ENCODE measurements at regions not wholly inside any gene's neighbourhood (a gene's known extent, or its start where the extent isn't known, plus 50 kb on each side); places are given as distances from the start of the nearest gene placed in this dataset.
"Not testable (repeated sequence)": the region's sequence is repeated elsewhere in the genome, so short reads cannot be mapped to it uniquely, and the experiment has no call there.

DNA sequence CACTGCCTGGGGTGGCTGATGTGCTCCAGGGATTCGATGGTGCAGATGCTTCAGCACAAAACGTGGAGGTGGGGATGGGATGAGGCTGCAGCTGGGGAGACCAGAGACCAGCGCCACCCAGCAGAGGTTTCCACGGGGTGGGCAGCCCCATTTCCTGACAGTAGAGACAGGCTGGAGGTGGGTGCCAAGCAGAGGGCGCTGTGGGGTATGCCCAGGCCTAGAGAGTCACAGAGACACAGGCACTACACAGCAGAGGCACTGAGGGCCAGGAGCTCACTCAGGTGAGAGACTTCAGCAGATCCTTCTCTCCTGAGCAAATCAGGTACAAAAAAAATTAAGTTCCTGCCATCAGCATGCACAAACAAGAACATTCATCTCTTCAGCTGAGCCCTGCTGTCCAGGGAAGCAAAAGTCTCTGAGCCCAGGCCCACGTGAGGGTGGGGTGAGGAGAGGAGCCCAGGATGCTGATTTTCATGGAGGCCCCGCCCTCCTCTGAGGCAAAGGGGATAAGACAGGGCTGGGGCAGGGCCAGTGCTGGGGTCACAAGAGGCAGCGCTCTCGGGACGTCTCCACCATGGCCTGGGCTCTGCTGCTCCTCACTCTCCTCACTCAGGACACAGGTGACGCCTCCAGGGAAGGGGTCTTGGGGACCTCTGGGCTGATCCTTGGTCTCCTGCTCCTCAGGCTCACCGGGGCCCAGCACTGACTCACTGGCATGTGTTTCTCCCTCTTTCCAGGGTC lies 53.1 kb downstream of the GGTLC2 start:
- DNase-seq (ENCODE audit: low spot score in 2 of 2): no peak
- peaks cover 10% of the 10 kb centered on the region for H3K27me3 ChIP-seq
- 62% methylated on average over 3 of the region's 12 CpGs for WGBS
- TF ChIP-seq EP300 (IDR thresholded peaks at IDR 0.05): no peak
- TF ChIP-seq POLR2AphosphoS5 (IDR thresholded peaks at IDR 0.05): no peak
- TF ChIP-seq, protein P1, sequence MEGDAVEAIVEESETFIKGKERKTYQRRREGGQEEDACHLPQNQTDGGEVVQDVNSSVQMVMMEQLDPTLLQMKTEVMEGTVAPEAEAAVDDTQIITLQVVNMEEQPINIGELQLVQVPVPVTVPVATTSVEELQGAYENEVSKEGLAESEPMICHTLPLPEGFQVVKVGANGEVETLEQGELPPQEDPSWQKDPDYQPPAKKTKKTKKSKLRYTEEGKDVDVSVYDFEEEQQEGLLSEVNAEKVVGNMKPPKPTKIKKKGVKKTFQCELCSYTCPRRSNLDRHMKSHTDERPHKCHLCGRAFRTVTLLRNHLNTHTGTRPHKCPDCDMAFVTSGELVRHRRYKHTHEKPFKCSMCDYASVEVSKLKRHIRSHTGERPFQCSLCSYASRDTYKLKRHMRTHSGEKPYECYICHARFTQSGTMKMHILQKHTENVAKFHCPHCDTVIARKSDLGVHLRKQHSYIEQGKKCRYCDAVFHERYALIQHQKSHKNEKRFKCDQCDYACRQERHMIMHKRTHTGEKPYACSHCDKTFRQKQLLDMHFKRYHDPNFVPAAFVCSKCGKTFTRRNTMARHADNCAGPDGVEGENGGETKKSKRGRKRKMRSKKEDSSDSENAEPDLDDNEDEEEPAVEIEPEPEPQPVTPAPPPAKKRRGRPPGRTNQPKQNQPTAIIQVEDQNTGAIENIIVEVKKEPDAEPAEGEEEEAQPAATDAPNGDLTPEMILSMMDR (IDR thresholded peaks at IDR 0.05): no peak
- no peak for TF ChIP-seq POLR2A (IDR thresholded peaks at IDR 0.05)
- H3K4me3 ChIP-seq: no peak overlapping the region
- no peaks in the 10 kb centered on the region for H3K9me3 ChIP-seq
- peaks cover 3% of the 10 kb centered on the region for H3K4me1 ChIP-seq
- no peaks in the 10 kb centered on the region for H3K36me3 ChIP-seq
- no peak overlapping the region for H3K27ac ChIP-seq

DNA sequence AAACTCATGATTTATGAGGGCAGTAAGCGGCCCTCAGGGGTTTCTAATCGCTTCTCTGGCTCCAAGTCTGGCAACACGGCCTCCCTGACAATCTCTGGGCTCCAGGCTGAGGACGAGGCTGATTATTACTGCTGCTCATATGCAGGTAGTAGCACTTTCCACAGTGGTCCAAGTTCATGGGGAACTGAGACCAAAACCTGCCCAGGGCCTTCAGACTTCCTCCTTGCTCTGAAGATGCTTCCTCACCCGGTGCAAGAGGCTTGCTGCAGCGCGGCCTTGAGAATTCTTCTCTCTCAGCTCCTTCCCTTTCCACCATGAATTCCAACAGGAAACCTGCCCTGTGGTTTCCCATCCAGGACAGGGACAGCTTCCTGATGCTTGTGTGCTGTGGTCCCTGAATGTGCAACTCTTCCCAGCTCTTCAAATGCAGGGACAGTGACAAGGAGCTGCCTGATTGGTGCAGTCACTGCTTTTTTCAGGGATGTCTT lies 53.9 kb downstream of the GGTLC2 start:
- TF ChIP-seq POLR2AphosphoS5 (IDR thresholded peaks at IDR 0.05): no peak
- TF ChIP-seq, protein P1 (IDR thresholded peaks at IDR 0.05): no peak
- TF ChIP-seq EP300 (IDR thresholded peaks at IDR 0.05): no peak
- TF ChIP-seq POLR2A (IDR thresholded peaks at IDR 0.05): no peak
- Histone ChIP-seq H3K4me1 (no peaks in the 10 kb centered on the region), H3K36me3 (no peaks in the 10 kb centered on the region), H3K9me3 (no peaks in the 10 kb centered on the region), H3K27ac (no peak overlapping the region), H3K4me3 (no peak overlapping the region), H3K27me3 (peaks cover 10% of the 10 kb centered on the region)
- WGBS: 75% methylated on average over 7 of the region's 7 CpGs
- DNase-seq (ENCODE audit: low spot score in 2 of 2): peak in 1 of 2 donors; percentile 49

DNA sequence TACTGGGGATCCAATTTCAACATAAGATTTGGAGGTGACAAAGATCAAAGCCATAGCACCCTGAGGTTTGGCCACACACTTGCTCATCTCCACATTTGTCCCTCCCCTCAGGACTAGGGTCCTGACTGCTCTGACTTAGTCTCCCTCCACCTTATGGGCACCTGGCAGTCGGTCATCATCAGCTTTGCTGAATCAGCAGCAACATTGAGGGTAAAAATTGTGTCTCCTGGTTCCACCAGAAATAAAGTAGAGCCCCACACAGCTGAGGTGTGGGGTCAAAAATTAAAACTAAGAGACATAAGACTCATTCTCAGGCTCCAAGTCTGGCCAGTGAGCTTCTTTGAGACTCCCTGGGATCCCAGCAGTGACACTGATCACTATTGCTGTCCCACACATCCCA lies 56.2 kb downstream of the GGTLC2 start:
- Histone ChIP-seq H3K9me3 (no peaks in the 10 kb centered on the region), H3K27ac (no peak overlapping the region), H3K27me3 (peaks cover 10% of the 10 kb centered on the region), H3K4me3 (no peak overlapping the region), H3K4me1 (no peaks in the 10 kb centered on the region), H3K36me3 (no peaks in the 10 kb centered on the region)
- WGBS: 83% methylated on average over 1 of the region's 1 CpG
- TF ChIP-seq, protein P1 (IDR thresholded peaks at IDR 0.05): no peak
- no peak for TF ChIP-seq POLR2A (IDR thresholded peaks at IDR 0.05)
- TF ChIP-seq POLR2AphosphoS5 (IDR thresholded peaks at IDR 0.05): no peak
- DNase-seq (ENCODE audit: low spot score in 2 of 2): no peak

DNA sequence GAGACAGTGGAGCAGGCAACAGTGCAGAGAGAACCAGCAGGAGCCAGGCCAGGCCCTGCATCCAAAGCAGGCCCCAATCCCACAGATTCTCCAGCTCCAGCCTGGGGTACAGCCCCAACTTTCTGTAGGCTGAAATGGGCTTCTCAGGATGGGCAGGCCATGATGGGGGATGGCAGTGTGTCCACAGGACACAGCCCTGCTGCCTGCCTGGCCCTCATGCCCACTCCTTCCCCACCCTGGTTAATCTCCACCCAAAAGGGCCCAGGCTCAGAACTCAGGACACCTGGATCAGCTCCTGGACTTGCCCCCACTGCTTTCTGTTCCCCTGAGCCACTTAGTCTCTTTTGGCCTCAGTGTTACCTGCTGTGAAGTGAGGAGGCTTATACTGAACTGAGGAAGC lies 57.1 kb downstream of the GGTLC2 start:
- not testable (repeated sequence) for H3K36me3 ChIP-seq, H3K4me1 ChIP-seq, H3K9me3 ChIP-seq, H3K27ac ChIP-seq, H3K4me3 ChIP-seq
- DNase-seq (ENCODE audit: low spot score in 2 of 2): peak in 1 of 2 donors; percentile 35
- peaks cover 10% of the 10 kb centered on the region for H3K27me3 ChIP-seq

DNA sequence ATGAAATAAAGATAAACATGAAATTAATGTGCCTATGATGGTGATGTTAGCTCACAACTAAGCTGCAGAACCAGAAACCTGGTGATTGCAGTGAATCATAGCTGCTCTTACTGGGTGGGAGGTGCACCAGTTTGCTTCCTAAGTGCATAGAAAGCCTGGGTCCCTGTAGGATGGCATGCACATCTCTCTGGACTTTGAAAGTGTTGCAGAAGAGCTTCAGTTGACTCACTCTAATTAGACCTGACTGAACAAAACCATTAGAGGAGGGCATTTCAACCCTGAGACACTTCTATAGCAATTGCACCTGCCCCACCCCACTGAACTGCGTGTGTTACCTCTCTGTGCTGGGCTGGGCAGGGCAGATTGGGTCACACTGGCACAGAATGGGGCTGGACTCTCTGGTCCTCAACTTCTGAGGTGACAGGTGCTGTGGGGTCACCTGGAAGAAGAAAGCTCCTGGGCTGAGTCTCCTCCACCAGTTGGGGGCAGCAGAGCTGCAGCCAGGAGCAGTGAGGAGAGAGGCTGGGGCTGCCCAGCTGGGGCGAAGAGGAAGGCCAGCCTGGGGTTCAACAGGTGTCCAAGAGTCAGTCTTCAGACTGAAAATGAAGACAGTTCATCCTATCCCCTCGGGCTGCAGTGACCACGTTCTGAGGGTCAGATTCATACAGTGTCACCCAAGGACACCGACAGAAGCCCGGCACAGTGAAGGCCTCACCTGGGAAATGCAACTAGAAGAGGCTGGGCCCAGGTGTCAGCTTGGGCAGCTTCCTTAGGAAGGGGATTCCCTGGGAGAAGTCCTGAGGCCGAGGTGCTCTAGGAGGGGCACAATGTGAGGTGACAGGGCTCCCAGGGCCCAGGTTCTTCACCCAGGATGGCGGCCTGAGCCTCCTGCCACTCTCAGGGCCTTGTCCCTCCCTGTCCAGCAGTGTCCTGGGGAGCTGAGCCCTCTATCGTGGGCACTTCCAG lies 58.1 kb downstream of the GGTLC2 start:
- no peaks in the 10 kb centered on the region for H3K9me3 ChIP-seq
- TF ChIP-seq, protein P1 (IDR thresholded peaks at IDR 0.05): no peak
- 84% methylated on average over 8 of the region's 9 CpGs for WGBS
- H3K4me1 ChIP-seq: no peaks in the 10 kb centered on the region
- H3K36me3 ChIP-seq: no peaks in the 10 kb centered on the region
- no peak overlapping the region for H3K4me3 ChIP-seq
- H3K27ac ChIP-seq: no peak overlapping the region
- peak in 1 of 2 donors; percentile 49 for DNase-seq (ENCODE audit: low spot score in 2 of 2)
- peaks cover 10% of the 10 kb centered on the region for H3K27me3 ChIP-seq
